ENCODE measurements at regions not wholly inside any gene's neighbourhood (a gene's known extent, or its start where the extent isn't known, plus 50 kb on each side); places are given as distances from the start of the nearest gene placed in this dataset.

DNA sequence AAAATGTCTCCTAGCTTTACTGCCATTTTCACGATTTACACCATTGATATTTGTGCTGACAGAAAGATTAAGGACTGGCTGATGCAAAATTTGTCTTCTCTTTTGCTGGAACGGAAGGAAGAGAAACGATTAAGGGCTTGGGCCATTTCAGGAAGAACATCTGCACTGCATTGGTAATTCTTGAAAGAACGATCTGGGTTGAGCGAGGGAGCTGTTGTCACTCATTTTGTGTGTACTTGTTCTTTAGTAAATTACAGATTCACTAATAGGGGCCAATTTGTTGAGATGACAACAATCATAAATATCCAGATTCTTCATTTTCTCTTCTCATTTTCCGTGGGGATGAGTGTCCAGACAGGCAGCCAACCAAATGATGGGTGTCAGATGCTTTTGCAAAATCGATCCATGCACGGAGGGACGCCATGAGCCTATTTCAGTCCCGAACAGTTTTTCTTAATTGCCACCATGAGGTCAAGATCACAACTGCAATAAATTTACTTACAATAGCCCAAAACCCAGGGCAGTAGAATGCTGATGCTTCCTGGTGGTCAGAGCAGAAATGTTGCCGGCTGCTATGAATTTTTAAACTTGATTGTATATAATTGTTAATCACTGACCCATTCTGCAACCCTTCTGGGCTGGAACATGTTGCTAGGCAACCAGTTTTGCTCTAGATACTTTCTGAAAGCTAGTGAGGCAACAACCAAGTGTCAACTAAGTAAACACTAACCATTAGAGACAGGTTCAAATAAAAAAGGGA, 132.4 kb upstream of the TIAM1 start:
- no TSS peak for BruUV-seq (replicated peaks)
- Histone ChIP-seq H3K27me3 (replicated peaks; ENCODE audit: insufficient read depth, low read depth, low read length, poor library complexity) (no peaks in the 10 kb centered on the region), H3K36me3 (ENCODE audit: insufficient read depth, low read length, poor library complexity, severe bottlenecking) (no peaks in the 10 kb centered on the region), H3K9me3 (ENCODE audit: low read depth, low read length, poor library complexity, severe bottlenecking) (no peaks in the 10 kb centered on the region), H3K4me3 (ENCODE audit: low read depth, low read length, poor library complexity, severe bottlenecking) (no peak overlapping the region), H3K4me1 (ENCODE audit: insufficient read depth, low read length, poor library complexity, severe bottlenecking) (peaks cover 5% of the 10 kb centered on the region), H3K27ac (ENCODE audit: low read depth, low read length, poor library complexity, severe bottlenecking) (no peak overlapping the region)
- ChIA-PET POLR2A (ENCODE audit: low non-redundant PET) (no interaction called here), CTCF (no interaction called here)
- no peak for TF ChIP-seq EZH2 (IDR thresholded peaks at IDR 0.05; ENCODE audit: borderline replicate concordance, low read depth, low read length, poor library complexity, severe bottlenecking)
- TF ChIP-seq, protein P1, sequence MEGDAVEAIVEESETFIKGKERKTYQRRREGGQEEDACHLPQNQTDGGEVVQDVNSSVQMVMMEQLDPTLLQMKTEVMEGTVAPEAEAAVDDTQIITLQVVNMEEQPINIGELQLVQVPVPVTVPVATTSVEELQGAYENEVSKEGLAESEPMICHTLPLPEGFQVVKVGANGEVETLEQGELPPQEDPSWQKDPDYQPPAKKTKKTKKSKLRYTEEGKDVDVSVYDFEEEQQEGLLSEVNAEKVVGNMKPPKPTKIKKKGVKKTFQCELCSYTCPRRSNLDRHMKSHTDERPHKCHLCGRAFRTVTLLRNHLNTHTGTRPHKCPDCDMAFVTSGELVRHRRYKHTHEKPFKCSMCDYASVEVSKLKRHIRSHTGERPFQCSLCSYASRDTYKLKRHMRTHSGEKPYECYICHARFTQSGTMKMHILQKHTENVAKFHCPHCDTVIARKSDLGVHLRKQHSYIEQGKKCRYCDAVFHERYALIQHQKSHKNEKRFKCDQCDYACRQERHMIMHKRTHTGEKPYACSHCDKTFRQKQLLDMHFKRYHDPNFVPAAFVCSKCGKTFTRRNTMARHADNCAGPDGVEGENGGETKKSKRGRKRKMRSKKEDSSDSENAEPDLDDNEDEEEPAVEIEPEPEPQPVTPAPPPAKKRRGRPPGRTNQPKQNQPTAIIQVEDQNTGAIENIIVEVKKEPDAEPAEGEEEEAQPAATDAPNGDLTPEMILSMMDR (conservative IDR thresholded peaks at IDR 0.05; ENCODE audit: low read depth, low read length), result no peak
- no peak for DNase-seq (ENCODE audit: low spot score)
- intact Hi-C loops (cut with micrococcal nuclease; ENCODE audit: unreplicated experiment), result no loop called here

DNA sequence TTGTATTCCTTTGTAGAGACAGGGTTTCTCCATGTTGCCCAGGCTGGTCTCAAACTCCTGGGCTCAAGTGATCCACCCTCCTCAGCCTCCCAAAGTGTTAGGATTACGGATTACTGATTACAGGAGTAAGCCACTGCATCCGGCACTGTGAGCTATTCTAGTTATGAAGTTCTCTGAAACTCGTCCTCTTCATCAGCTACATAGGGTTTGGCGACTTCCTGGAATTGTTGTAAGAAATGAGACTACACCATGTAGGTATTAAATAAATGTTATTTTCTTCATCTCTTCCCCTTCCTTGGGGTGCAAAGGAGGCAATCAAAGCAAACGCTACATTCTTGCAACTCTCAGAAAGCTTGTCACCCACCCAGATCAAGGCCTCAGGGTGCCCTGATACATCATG, 131.2 kb upstream of the TIAM1 start:
- POLR2A ChIA-PET (ENCODE audit: low non-redundant PET), result no interaction called here

DNA sequence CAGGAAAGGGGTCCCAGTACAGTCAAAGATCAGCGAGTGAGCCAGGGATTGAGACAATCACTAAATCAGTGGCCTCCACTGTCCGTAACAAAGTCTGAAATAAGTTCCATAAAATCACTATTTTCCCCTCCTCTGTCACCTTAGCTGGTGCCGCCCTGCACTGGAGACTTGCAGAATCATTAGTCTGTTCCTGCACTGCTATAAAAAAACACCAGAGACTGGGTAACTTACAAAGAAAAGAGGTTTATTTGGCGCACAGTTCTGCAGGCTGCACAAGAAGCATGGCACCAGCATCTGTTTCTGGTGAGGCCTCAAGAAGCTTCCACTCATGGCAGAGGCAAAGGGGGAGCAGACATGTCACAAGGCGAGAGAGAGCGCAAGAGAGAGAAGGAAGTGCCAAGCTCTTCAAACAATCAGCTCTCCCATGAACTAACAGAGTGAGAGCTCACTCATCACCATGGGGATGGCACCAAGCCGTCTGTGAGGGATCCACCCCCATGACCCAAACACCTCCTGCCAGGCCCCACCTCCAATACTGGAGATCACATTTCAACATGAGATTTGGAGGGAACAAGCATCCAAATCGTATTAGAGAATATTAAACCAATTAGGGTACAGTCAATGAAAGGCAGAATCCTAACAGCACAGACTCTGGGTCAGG, 129.8 kb upstream of the TIAM1 start:
- Histone ChIP-seq H3K36me3 (ENCODE audit: insufficient read depth, low read length, poor library complexity, severe bottlenecking) (no peaks in the 10 kb centered on the region), H3K4me3 (ENCODE audit: low read depth, low read length, poor library complexity, severe bottlenecking) (no peak overlapping the region), H3K9me3 (ENCODE audit: low read depth, low read length, poor library complexity, severe bottlenecking) (no peaks in the 10 kb centered on the region), H3K27me3 (replicated peaks; ENCODE audit: insufficient read depth, low read depth, low read length, poor library complexity) (no peaks in the 10 kb centered on the region), H3K4me1 (ENCODE audit: insufficient read depth, low read length, poor library complexity, severe bottlenecking) (peaks cover 5% of the 10 kb centered on the region), H3K27ac (ENCODE audit: low read depth, low read length, poor library complexity, severe bottlenecking) (no peak overlapping the region)
- POLR2A ChIA-PET (ENCODE audit: low non-redundant PET), result no interaction called here
- TF ChIP-seq EZH2 (IDR thresholded peaks at IDR 0.05; ENCODE audit: borderline replicate concordance, low read depth, low read length, poor library complexity, severe bottlenecking), result no peak
- TF ChIP-seq, protein P1 (conservative IDR thresholded peaks at IDR 0.05; ENCODE audit: low read depth, low read length), result no peak
- intact Hi-C loops (cut with micrococcal nuclease; ENCODE audit: unreplicated experiment), result no loop called here
- DNase-seq (ENCODE audit: low spot score), result no peak
- no TSS peak for BruUV-seq (replicated peaks)
- CTCF ChIA-PET, result no interaction called here

More for the DNA sequence above, 131.2 kb upstream of the TIAM1 start:
- TF ChIP-seq, protein P1 (conservative IDR thresholded peaks at IDR 0.05; ENCODE audit: low read depth, low read length), result no peak
- TF ChIP-seq EZH2 (IDR thresholded peaks at IDR 0.05; ENCODE audit: borderline replicate concordance, low read depth, low read length, poor library complexity, severe bottlenecking), result no peak
- peaks cover 5% of the 10 kb centered on the region for H3K4me1 ChIP-seq (ENCODE audit: insufficient read depth, low read length, poor library complexity, severe bottlenecking)
- no peaks in the 10 kb centered on the region for H3K27me3 ChIP-seq (replicated peaks; ENCODE audit: insufficient read depth, low read depth, low read length, poor library complexity)
- no peak overlapping the region for H3K4me3 ChIP-seq (ENCODE audit: low read depth, low read length, poor library complexity, severe bottlenecking)
- peak overlapping the region; percentile 49 for H3K27ac ChIP-seq (ENCODE audit: low read depth, low read length, poor library complexity, severe bottlenecking)
- H3K36me3 ChIP-seq (ENCODE audit: insufficient read depth, low read length, poor library complexity, severe bottlenecking), result no peaks in the 10 kb centered on the region
- intact Hi-C loops (cut with micrococcal nuclease; ENCODE audit: unreplicated experiment), result no loop called here
- DNase-seq (ENCODE audit: low spot score), result no peak
- CTCF ChIA-PET, result no interaction called here
- BruUV-seq (replicated peaks), result no TSS peak
- H3K9me3 ChIP-seq (ENCODE audit: low read depth, low read length, poor library complexity, severe bottlenecking), result no peaks in the 10 kb centered on the region
